Activated CD8-positive, alpha-beta memory T cell treated with anti-CD3 and anti-CD28 coated beads for 48 hours (primary cell): ENCODE measurements at regions not wholly inside any gene's neighbourhood (a gene's known extent, or its start where the extent isn't known, plus 50 kb on each side); places are given as distances from the start of the nearest gene placed in this dataset.

Source experiments
- DNase-seq, 3 experiments: peaks; one replicate each; pipeline ENCODE4 v3.0.0-alpha.2; 2020; ENCODE audit warnings: low read depth in 2 of 3, low spot score in 2 of 3

GRCh38 chr1:29707796-29708195 lies 471.5 kb downstream of the PTPRU start:
- DNase-seq: no peak

- no peak for DNase-seq
Observed at GRCh38 chr1:29706936-29707335, 470.6 kb downstream of the PTPRU start.

GRCh38 chr1:29704430-29704829 lies 468.1 kb downstream of the PTPRU start:
- DNase-seq: no peak

- DNase-seq: no peak
Observed at GRCh38 chr1:29703596-29704370, 467.5 kb downstream of the PTPRU start.

- DNase-seq: no peak
Observed at GRCh38 chr1:29700491-29700890, 464.2 kb downstream of the PTPRU start.

GRCh38 chr1:29698626-29699025 lies 462.3 kb downstream of the PTPRU start:
- no peak for DNase-seq

- no peak for DNase-seq
Observed at GRCh38 chr1:29698033-29698432, 461.7 kb downstream of the PTPRU start.

GRCh38 chr1:29697391-29697780 lies 461.1 kb downstream of the PTPRU start:
- no peak for DNase-seq

GRCh38 chr1:29696656-29697390 lies 460.5 kb downstream of the PTPRU start:
- DNase-seq: no peak

- DNase-seq: no peak
Observed at GRCh38 chr1:29695803-29696202, 459.5 kb downstream of the PTPRU start.

GRCh38 chr1:29695036-29695435 lies 458.7 kb downstream of the PTPRU start:
- DNase-seq: no peak

- no peak for DNase-seq
Observed at GRCh38 chr1:29691499-29691898, 455.2 kb downstream of the PTPRU start.

- no peak for DNase-seq
Observed at GRCh38 chr1:29690156-29690555, 453.8 kb downstream of the PTPRU start.

GRCh38 chr1:29689372-29690030 lies 453.2 kb downstream of the PTPRU start:
- DNase-seq: no peak

GRCh38 chr1:29688471-29689365 lies 452.4 kb downstream of the PTPRU start:
- no peak for DNase-seq

GRCh38 chr1:29687601-29688244 lies 451.4 kb downstream of the PTPRU start:
- no peak for DNase-seq

GRCh38 chr1:29687166-29687565 lies 450.8 kb downstream of the PTPRU start:
- no peak for DNase-seq

GRCh38 chr1:29686012-29686930 lies 449.9 kb downstream of the PTPRU start:
- no peak for DNase-seq

- no peak for DNase-seq
Observed at GRCh38 chr1:29685387-29685786, 449.1 kb downstream of the PTPRU start.

- no peak for DNase-seq
Observed at GRCh38 chr1:29684141-29684540, 447.8 kb downstream of the PTPRU start.
